H9 (cell line): ENCODE measurements at regions not wholly inside any gene's neighbourhood (a gene's known extent, or its start where the extent isn't known, plus 50 kb on each side); places are given as distances from the start of the nearest gene placed in this dataset.

ENCODE experiments used
- DNase-seq: peaks from one replicate; pipeline ENCODE4 v3.0.0-alpha.2; 2017
- H2AFZ ChIP-seq: one replicate; pipeline ENCODE4 v1.6.1; 2013; ENCODE audit warnings: mild to moderate bottlenecking, low read length, control low read depth, moderate library complexity
- H2AK5ac ChIP-seq: 2 replicates; pipeline ENCODE4 v1.6.1; 2013; ENCODE audit warnings: low read length, control low read depth, mixed read lengths; ENCODE audit not compliant: insufficient read length
- H2BK120ac ChIP-seq: one replicate; pipeline ENCODE4 v1.6.1; 2013; ENCODE audit warnings: low read depth, mild to moderate bottlenecking, low read length, control low read depth, inconsistent platforms; ENCODE audit not compliant: poor library complexity, severe bottlenecking
- H2BK12ac ChIP-seq: 2 replicates; pipeline ENCODE4 v1.6.1; 2013; ENCODE audit warnings: low read length, control low read depth, mixed read lengths, low read depth; ENCODE audit not compliant: insufficient read length
- H2BK15ac ChIP-seq: 2 replicates; pipeline ENCODE4 v1.6.1; 2013; ENCODE audit warnings: low read depth, low read length, control low read depth
- H2BK20ac ChIP-seq: one replicate; pipeline ENCODE4 v1.6.1; 2013; ENCODE audit warnings: low read depth, mild to moderate bottlenecking, low read length, control low read depth, inconsistent platforms; ENCODE audit not compliant: poor library complexity, severe bottlenecking
- H2BK5ac ChIP-seq: 2 replicates; pipeline ENCODE4 v1.6.1; 2013; ENCODE audit warnings: low read length, control low read depth, mixed read lengths; ENCODE audit not compliant: insufficient read length
- H3K14ac ChIP-seq: 2 replicates; pipeline ENCODE4 v1.6.1; 2013; ENCODE audit warnings: low read length, control low read depth; ENCODE audit not compliant: insufficient read depth
- H3K18ac ChIP-seq: 2 replicates; pipeline ENCODE4 v1.6.1; 2013; ENCODE audit warnings: low read depth, mild to moderate bottlenecking, mixed read lengths, low read length, control low read depth; ENCODE audit not compliant: insufficient read length
- H3K23ac ChIP-seq: 2 replicates; pipeline ENCODE4 v1.6.1; 2013; ENCODE audit warnings: low read length, control low read depth, mixed read lengths, low read depth; ENCODE audit not compliant: insufficient read length
- H3K23me2 ChIP-seq: 2 replicates; pipeline ENCODE4 v1.6.1; 2013; ENCODE audit warnings: low read depth, mild to moderate bottlenecking, mixed read lengths, low read length, control low read depth; ENCODE audit not compliant: insufficient read length, poor library complexity, severe bottlenecking
- H3K27ac ChIP-seq: 2 replicates; pipeline ENCODE4 v1.5.1; 2013; ENCODE audit warnings: low read length, control low read depth, mixed read lengths, low read depth; ENCODE audit not compliant: insufficient read length
- H3K27me3 ChIP-seq: 2 replicates; pipeline ENCODE4 v1.6.1; 2013; ENCODE audit warnings: low read length, control low read depth, inconsistent platforms; ENCODE audit not compliant: insufficient read depth
- H3K4ac ChIP-seq: 2 replicates; pipeline ENCODE4 v1.6.1; 2013; ENCODE audit warnings: low read depth, mild to moderate bottlenecking, control low read depth, inconsistent platforms, low read length, moderate library complexity
- H3K4me1 ChIP-seq: 2 replicates; pipeline ENCODE4 v1.6.1; 2013; ENCODE audit warnings: low read length, control low read depth, inconsistent platforms; ENCODE audit not compliant: insufficient read depth
- H3K4me2 ChIP-seq: 2 replicates; pipeline ENCODE4 v1.6.1; 2013; ENCODE audit warnings: low read length, control low read depth, mixed read lengths; ENCODE audit not compliant: insufficient read length, insufficient read depth
- H3K56ac ChIP-seq: 2 replicates; pipeline ENCODE4 v1.6.1; 2013; ENCODE audit warnings: low read depth, mild to moderate bottlenecking, mixed read lengths, low read length, control low read depth; ENCODE audit not compliant: insufficient read length
- H3K79me1 ChIP-seq: 2 replicates; pipeline ENCODE4 v1.6.1; 2013; ENCODE audit warnings: low read depth, mild to moderate bottlenecking, moderate library complexity, low read length, control low read depth, inconsistent platforms; ENCODE audit not compliant: insufficient read depth, poor library complexity, severe bottlenecking
- H3K79me2 ChIP-seq: 2 replicates; pipeline ENCODE4 v1.6.1; 2013; ENCODE audit warnings: low read length, control low read depth, inconsistent platforms; ENCODE audit not compliant: insufficient read depth
- H3K9ac ChIP-seq: 2 replicates; pipeline ENCODE4 v1.6.1; 2013; ENCODE audit warnings: low read length, control low read depth, mixed read lengths; ENCODE audit not compliant: insufficient read length; ENCODE audit errors: extremely low read depth
- H3K9me3 ChIP-seq: one replicate; pipeline ENCODE4 v1.6.1; 2013; ENCODE audit warnings: low read depth, low read length, inconsistent platforms; ENCODE audit not compliant: control insufficient read depth
- H3T11ph ChIP-seq: one replicate; pipeline ENCODE4 v1.6.1; 2013; ENCODE audit warnings: mild to moderate bottlenecking, low read length, control low read depth, inconsistent platforms
- H4K20me1 ChIP-seq: one replicate; pipeline ENCODE4 v1.6.1; 2013; ENCODE audit not compliant: control insufficient read depth, insufficient read length, insufficient read depth
- H4K5ac ChIP-seq: 2 replicates; pipeline ENCODE4 v1.6.1; 2013; ENCODE audit warnings: low read depth, mild to moderate bottlenecking, mixed read lengths, low read length, control low read depth; ENCODE audit not compliant: insufficient read length
- H4K8ac ChIP-seq: replicated peaks from 2 replicates; pipeline ENCODE4 v1.6.1; 2013; ENCODE audit warnings: low read length, control low read depth, mixed read lengths, low read depth; ENCODE audit not compliant: insufficient read length
- H4K91ac ChIP-seq: 2 replicates; pipeline ENCODE4 v1.6.1; 2013; ENCODE audit warnings: low read depth, mild to moderate bottlenecking, moderate library complexity, mixed read lengths, low read length, control low read depth; ENCODE audit not compliant: insufficient read length
- H3K27ac Mint-ChIP-seq, 3 experiments: 2 replicates in 2 of 3; 3 replicates in 1 of 3; pipeline ENCODE4 v1.8.0; 2020 to 2021; ENCODE audit warnings: mixed read lengths in 3 of 3, mild to moderate bottlenecking in 1 of 3, moderate library complexity in 1 of 3
- H3K27me3 Mint-ChIP-seq: 2 replicates; pipeline ENCODE4 v1.8.0; 2021; ENCODE audit warnings: low read depth, mild to moderate bottlenecking, moderate library complexity, mixed read lengths
- H3K36me3 Mint-ChIP-seq, 3 experiments: 2 replicates in 2 of 3; 3 replicates in 1 of 3; pipeline ENCODE4 v1.8.0; 2020 to 2021; ENCODE audit warnings: low read depth in 3 of 3, mixed read lengths in 3 of 3; ENCODE audit not compliant: insufficient read depth in 1 of 3
- H3K4me1 Mint-ChIP-seq, 2 experiments: 2 replicates each; pipeline ENCODE4 v1.8.0; 2020; ENCODE audit warnings: mixed read lengths in 2 of 2
- H3K4me3 Mint-ChIP-seq, 2 experiments: 2 replicates in 1 of 2; 3 replicates in 1 of 2; pipeline ENCODE4 v1.8.0; 2020 to 2021; ENCODE audit warnings: mild to moderate bottlenecking in 2 of 2, mixed read lengths in 2 of 2, moderate library complexity in 1 of 2
- H3K9me3 Mint-ChIP-seq, 2 experiments: 2 replicates in 1 of 2; 3 replicates in 1 of 2; pipeline ENCODE4 v1.8.0; 2020; ENCODE audit warnings: mild to moderate bottlenecking in 2 of 2, mixed read lengths in 2 of 2, moderate library complexity in 1 of 2
- CTCF ChIP-seq: fragments of 200-600 bp; sonication (generic); conservative IDR thresholded peaks from 3 replicates; pipeline ENCODE4 v1.8.0; 2021; ENCODE audit warnings: antibody characterized with exemption, mild to moderate bottlenecking
- WGBS: extraction: QIAGEN DNeasy Blood & Tissue Kit; methylation state at CpG from one replicate; pipeline ENCODE4 v1.1.7; 2013; ENCODE audit warnings: missing lambda C conversion rate, low lambda C conversion rate, mixed read lengths; ENCODE audit not compliant: insufficient read length; ENCODE audit errors: extremely low coverage; 5-methylcytosine and 5-hydroxymethylcytosine counted together

- no peak overlapping the region for H2BK120ac ChIP-seq
- H3K14ac ChIP-seq = no peak overlapping the region
- no peak overlapping the region for H3K9ac ChIP-seq
- Mint-ChIP-seq H3K27ac (peak overlapping the region in 1 of 3 experiments; percentile 11; a peak in 1 of 7 replicates), H3K9me3 (no peaks in the 10 kb centered on the region), H3K4me3 (no peak overlapping the region), H3K36me3 (no peaks in the 10 kb centered on the region), H3K4me1 (peaks cover 12 to 18% of the 10 kb centered on the region in 2 experiments), H3K27me3 (no peaks in the 10 kb centered on the region; the same call in none of the 2 replicates)
- H3K27me3 ChIP-seq = no peaks in the 10 kb centered on the region
- H3K79me1 ChIP-seq = no peaks in the 10 kb centered on the region
- no peaks in the 10 kb centered on the region for H3K23me2 ChIP-seq
- H4K91ac ChIP-seq = no peak overlapping the region
- H4K5ac ChIP-seq = no peak overlapping the region
- H4K20me1 ChIP-seq = no peaks in the 10 kb centered on the region
- no peak overlapping the region for H3K18ac ChIP-seq
- no peak overlapping the region for H2BK15ac ChIP-seq
- no peak overlapping the region for H2BK5ac ChIP-seq
- H3K9me3 ChIP-seq = no peaks in the 10 kb centered on the region
- DNase-seq = no peak
- H3T11ph ChIP-seq = no peak overlapping the region
- no peak overlapping the region for H3K23ac ChIP-seq
- no peak overlapping the region for H2AK5ac ChIP-seq
- H4K8ac ChIP-seq = no peak overlapping the region
- H3K4me1 ChIP-seq = peaks cover 2% of the 10 kb centered on the region; the same call in 1 of the 2 replicates
- H3K79me2 ChIP-seq = no peaks in the 10 kb centered on the region
- no peak for TF ChIP-seq CTCF
- H3K4ac ChIP-seq = no peak overlapping the region
- no peak overlapping the region for H2BK20ac ChIP-seq
- H3K56ac ChIP-seq = no peak overlapping the region
- H2BK12ac ChIP-seq = no peak overlapping the region
- no peak overlapping the region for H3K27ac ChIP-seq
- H2AFZ ChIP-seq = no peak overlapping the region
- H3K4me2 ChIP-seq = no peak overlapping the region
- WGBS = no CpG with 5 or more reads among the region's 3 CpGs
These were observed 347.5 kb downstream of the ZSWIM6 start for GRCh38 chr5:61679562-61679961.
